PC-9 (cell line): ENCODE measurements at regions not wholly inside any gene's neighbourhood (a gene's known extent, or its start where the extent isn't known, plus 50 kb on each side); places are given as distances from the start of the nearest gene placed in this dataset.

ENCODE experiments used
- CTCF ChIP-seq: fragments of 200-600 bp; sonication (generic); conservative IDR thresholded peaks from 2 replicates; pipeline ENCODE4 v1.6.1; 2017; ENCODE audit warnings: mixed run types, antibody characterized with exemption, mild to moderate bottlenecking, moderate library complexity
- EZH2 ChIP-seq: fragments of 200-600 bp; sonication (generic); IDR thresholded peaks from 2 replicates; pipeline ENCODE4 v1.8.0; 2017; ENCODE audit warnings: antibody characterized with exemption, low read depth

DNA sequence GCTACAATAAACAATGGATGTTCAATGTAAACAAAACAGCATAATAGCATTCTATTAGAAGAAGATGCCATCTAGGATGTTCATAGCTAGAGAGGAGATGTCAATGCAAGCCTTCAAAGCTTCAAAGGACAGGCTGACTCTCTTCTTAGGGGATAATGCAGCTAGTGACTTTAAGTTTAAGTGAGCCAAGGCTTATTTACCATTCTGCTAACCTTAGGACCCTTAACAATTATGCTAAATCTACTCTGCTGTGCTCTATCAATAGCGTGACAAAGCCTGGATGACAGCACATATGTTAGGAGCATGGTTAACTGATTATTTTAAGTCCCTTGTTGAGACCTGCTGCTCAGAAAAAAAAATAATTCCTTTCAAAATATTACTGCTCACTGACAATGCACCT, 106.0 kb upstream of the SSTR1 start:
- TF ChIP-seq CTCF (no peak), EZH2 (no peak)
